SU-DHL-6 (cell line): ENCODE measurements at regions not wholly inside any gene's neighbourhood (a gene's known extent, or its start where the extent isn't known, plus 50 kb on each side); places are given as distances from the start of the nearest gene placed in this dataset.
"Not testable (repeated sequence)": the region's sequence is repeated elsewhere in the genome, so short reads cannot be mapped to it uniquely, and the experiment has no call there.

Experiments
- H2AFZ ChIP-seq: fragments of 200-600 bp; sonication (generic); 2 replicates; pipeline ENCODE4 v1.6.1; 2014; ENCODE audit warnings: low read depth, mild to moderate bottlenecking, moderate library complexity, mixed read lengths, antibody characterized with exemption, low read length; ENCODE audit not compliant: severe bottlenecking
- H3F3A ChIP-seq: fragments of 200-600 bp; shearing (Covaris generic); 2 replicates; pipeline ENCODE4 v1.6.0; 2016; ENCODE audit warnings: antibody characterized with exemption, mild to moderate bottlenecking; ENCODE audit not compliant: insufficient read depth
- H3K27ac ChIP-seq: fragments of 200-600 bp; sonication (generic); 2 replicates; pipeline ENCODE4 v1.5.1; 2016; ENCODE audit warnings: low read depth, mild to moderate bottlenecking, low read length, moderate library complexity, mixed read lengths
- H3K27me3 ChIP-seq: fragments of 200-600 bp; sonication (generic), shearing (Covaris generic); 2 replicates; pipeline ENCODE4 v1.6.0; 2014; ENCODE audit warnings: mild to moderate bottlenecking, low read length
- H3K36me3 ChIP-seq: fragments of 200-600 bp; sonication (generic); 2 replicates; pipeline ENCODE4 v1.6.1; 2014; ENCODE audit warnings: mild to moderate bottlenecking, low read length, mixed read lengths
- H3K4me2 ChIP-seq: fragments of 300-600, 200-600 bp; shearing (Covaris generic), sonication (generic); 2 replicates; pipeline ENCODE4 v1.6.0; 2014; ENCODE audit warnings: low read length, low read depth, mild to moderate bottlenecking; ENCODE audit not compliant: poor library complexity, severe bottlenecking
- H3K4me3 ChIP-seq: fragments of 200-600 bp; sonication (generic); 2 replicates; pipeline ENCODE4 v1.5.1; 2014; ENCODE audit warnings: antibody characterized with exemption, low read length, mild to moderate bottlenecking, mixed read lengths; ENCODE audit not compliant: insufficient read depth, poor library complexity, severe bottlenecking
- H3K79me2 ChIP-seq: fragments of 200-600 bp; sonication (generic); 2 replicates; pipeline ENCODE4 v1.6.1; 2014; ENCODE audit warnings: mild to moderate bottlenecking, low read length, moderate library complexity; ENCODE audit not compliant: insufficient read depth
- H3K9ac ChIP-seq: fragments of 200-600 bp; sonication (generic); 2 replicates; pipeline ENCODE4 v1.7.0; 2014; ENCODE audit warnings: mild to moderate bottlenecking, low read length
- H3K9me2 ChIP-seq: fragments of 200-600 bp; sonication (generic); replicated peaks from 2 replicates; pipeline ENCODE4 v1.6.1; 2014; ENCODE audit warnings: low read length; ENCODE audit not compliant: insufficient read depth
- H3K9me3 ChIP-seq: fragments of 200-600 bp; sonication (generic); 2 replicates; pipeline ENCODE4 v1.6.1; 2014; ENCODE audit warnings: low read length, mixed read lengths; ENCODE audit not compliant: insufficient read depth
- H4K20me1 ChIP-seq: fragments of 200-600 bp; sonication (generic); 2 replicates; pipeline ENCODE4 v1.6.1; 2014; ENCODE audit warnings: low read depth, mild to moderate bottlenecking, antibody characterized with exemption, low read length, moderate library complexity, mixed read lengths

GRCh38 chr12:9417341-9417740 lies 190.4 kb downstream of the KLRB1 start:
- H3K4me3 ChIP-seq, H3F3A ChIP-seq, H3K9me2 ChIP-seq, H3K9ac ChIP-seq, H3K4me2 ChIP-seq, H3K9me3 ChIP-seq, H2AFZ ChIP-seq, H4K20me1 ChIP-seq, H3K27ac ChIP-seq, H3K79me2 ChIP-seq, H3K27me3 ChIP-seq, H3K36me3 ChIP-seq: not testable (repeated sequence)

- not testable (repeated sequence) for H4K20me1 ChIP-seq, H3K9ac ChIP-seq, H2AFZ ChIP-seq, H3K27me3 ChIP-seq, H3K4me3 ChIP-seq, H3K9me3 ChIP-seq, H3K27ac ChIP-seq, H3F3A ChIP-seq, H3K36me3 ChIP-seq, H3K4me2 ChIP-seq, H3K79me2 ChIP-seq, H3K9me2 ChIP-seq
Measured at GRCh38 chr12:9416346-9416745, 191.4 kb downstream of the KLRB1 start.

DNA sequence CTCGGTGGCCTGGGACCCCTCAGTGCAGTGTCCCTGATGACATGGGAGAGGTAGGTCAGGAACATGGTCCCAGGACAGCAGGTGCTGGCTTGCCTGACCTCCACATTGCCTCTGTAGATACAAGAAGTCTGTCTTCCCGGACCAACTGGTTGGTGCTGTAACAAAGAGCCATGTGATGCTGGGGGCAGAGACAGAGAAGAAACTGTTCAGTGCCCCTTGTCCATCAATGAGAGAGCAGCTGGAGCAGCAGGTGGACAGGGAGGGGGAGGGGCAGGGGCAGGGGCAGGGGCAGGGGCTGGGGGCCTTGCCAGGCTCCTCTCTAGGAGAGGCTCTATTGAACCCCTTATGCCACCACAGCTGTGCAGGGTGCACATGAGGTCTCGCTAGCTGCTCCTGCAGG lies 191.8 kb downstream of the KLRB1 start:
- H3K4me3 ChIP-seq, H3K79me2 ChIP-seq, H3K9ac ChIP-seq, H3K4me2 ChIP-seq, H4K20me1 ChIP-seq, H3K27ac ChIP-seq, H3K9me3 ChIP-seq, H3K9me2 ChIP-seq, H2AFZ ChIP-seq, H3F3A ChIP-seq, H3K36me3 ChIP-seq, H3K27me3 ChIP-seq: not testable (repeated sequence)

DNA sequence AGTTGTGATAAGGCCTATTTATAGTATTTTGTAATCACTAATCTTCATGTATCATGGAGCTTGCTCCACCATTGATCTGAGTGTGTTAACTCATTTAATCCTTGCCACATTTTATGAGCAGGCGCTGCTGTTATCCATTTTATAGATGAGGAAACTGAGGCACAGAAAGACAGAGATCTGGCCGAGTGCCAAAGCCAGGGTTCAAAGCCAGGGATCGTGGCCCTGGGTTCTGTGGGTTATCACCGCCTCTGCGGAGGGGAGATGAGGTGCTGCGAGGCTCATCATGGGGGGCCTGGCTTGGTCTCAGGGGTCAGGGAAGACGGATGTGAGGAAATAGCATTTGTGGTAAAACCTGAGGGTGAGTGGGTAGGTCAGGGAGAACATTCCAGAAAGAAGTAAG lies 193.9 kb downstream of the KLRB1 start:
- not testable (repeated sequence) for H2AFZ ChIP-seq, H3K27ac ChIP-seq, H3F3A ChIP-seq, H4K20me1 ChIP-seq, H3K9ac ChIP-seq, H3K79me2 ChIP-seq, H3K36me3 ChIP-seq, H3K4me2 ChIP-seq, H3K9me3 ChIP-seq, H3K4me3 ChIP-seq, H3K27me3 ChIP-seq, H3K9me2 ChIP-seq

GRCh38 chr12:9412459-9412858 lies 195.3 kb downstream of the KLRB1 start:
- H2AFZ ChIP-seq, H3F3A ChIP-seq, H3K4me2 ChIP-seq, H3K9me3 ChIP-seq, H4K20me1 ChIP-seq, H3K79me2 ChIP-seq, H3K9me2 ChIP-seq, H3K27me3 ChIP-seq, H3K9ac ChIP-seq, H3K36me3 ChIP-seq, H3K27ac ChIP-seq, H3K4me3 ChIP-seq: not testable (repeated sequence)

DNA sequence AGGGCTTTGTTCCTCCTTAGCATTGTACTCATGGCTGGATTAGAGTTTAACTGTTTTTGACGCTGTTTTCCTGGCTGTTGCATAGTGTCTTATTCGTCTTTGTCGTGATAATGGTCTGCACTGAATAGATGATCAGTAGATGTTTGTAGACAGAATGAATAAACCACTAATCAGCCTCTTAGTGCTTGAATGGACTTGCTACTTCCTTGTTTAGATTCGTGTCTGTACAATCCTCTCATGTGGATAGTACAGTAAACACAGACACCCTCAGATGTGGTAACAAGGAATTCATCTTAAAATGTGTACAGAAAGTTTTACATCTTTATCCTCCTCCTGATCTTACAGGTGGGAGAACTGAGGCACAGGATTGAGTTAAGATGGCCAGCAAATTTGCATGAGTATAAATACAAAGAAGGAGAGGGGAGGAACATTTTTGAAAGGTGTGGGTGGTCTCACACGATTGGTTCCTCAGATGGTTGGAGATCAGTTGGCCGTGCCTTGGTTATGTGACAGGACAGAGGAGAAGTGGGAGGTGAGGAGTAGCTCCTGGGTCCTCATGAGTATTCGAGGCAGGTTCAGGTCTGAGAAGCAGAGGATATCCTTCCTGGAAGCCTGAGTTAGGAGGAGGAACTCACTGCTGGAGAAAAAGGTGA lies 196.0 kb downstream of the KLRB1 start:
- H3K36me3 ChIP-seq, H3K4me3 ChIP-seq, H4K20me1 ChIP-seq, H3K27ac ChIP-seq, H3K9me2 ChIP-seq, H3K4me2 ChIP-seq, H3K9ac ChIP-seq, H3K79me2 ChIP-seq, H3K27me3 ChIP-seq, H2AFZ ChIP-seq, H3F3A ChIP-seq, H3K9me3 ChIP-seq: not testable (repeated sequence)

DNA sequence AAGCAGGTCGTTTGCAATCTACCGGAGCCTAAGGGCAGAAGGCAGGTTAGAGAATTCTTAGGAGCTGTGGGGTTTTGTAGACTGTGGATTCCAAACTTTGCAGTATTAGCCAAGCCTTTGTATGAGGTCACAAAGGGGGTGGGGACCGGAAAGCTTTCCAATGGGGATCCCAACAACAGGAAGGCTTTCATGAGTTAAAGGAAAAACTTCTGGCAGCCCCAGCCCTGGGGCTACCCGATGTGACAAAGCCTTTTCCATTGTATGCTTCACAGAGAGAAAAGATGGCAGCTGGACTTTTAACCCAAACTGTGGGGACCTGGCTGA lies 199.2 kb upstream of the PZP start:
- H3K36me3 ChIP-seq, H3K9ac ChIP-seq, H3K9me3 ChIP-seq, H2AFZ ChIP-seq, H3K79me2 ChIP-seq, H3K4me2 ChIP-seq, H3K27me3 ChIP-seq, H3K4me3 ChIP-seq, H3K9me2 ChIP-seq, H4K20me1 ChIP-seq, H3K27ac ChIP-seq, H3F3A ChIP-seq: not testable (repeated sequence)
